ENCODE measurements at regions not wholly inside any gene's neighbourhood (a gene's known extent, or its start where the extent isn't known, plus 50 kb on each side); places are given as distances from the start of the nearest gene placed in this dataset.
"Not testable (repeated sequence)": the region's sequence is repeated elsewhere in the genome, so short reads cannot be mapped to it uniquely, and the experiment has no call there.

- not testable (repeated sequence) for DNase-seq
Measured at GRCh38 chr1:116298213-116298579, 74.8 kb upstream of the ATP1A1 start.

- DNase-seq: no peak
Measured at GRCh38 chr1:116298746-116299145, 74.3 kb upstream of the ATP1A1 start.

- DNase-seq: no peak
Measured at GRCh38 chr1:116299248-116299647, 73.8 kb upstream of the ATP1A1 start.

GRCh38 chr1:116302281-116302680, 70.8 kb upstream of the ATP1A1 start:
- DNase-seq: no peak

DNA sequence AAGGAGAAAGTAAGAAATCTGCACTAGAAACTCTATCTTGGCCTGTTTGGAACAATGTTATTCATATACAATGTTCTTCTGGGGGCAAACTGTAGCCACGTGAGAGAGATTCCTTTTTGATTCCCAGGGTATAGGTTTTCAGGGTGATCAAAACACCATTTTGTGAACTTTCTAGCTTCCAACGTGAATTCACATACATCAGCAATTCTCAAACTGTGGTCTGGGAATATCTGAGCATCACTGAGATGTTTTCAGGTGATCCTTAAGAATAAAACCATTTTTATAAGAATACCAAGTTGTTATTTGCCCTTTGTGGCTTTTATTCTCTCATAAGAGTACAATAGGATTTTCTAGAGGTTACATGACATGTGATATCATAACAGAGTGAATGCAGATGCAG, 66.9 kb upstream of the ATP1A1 start:
- no peak for DNase-seq

DNA sequence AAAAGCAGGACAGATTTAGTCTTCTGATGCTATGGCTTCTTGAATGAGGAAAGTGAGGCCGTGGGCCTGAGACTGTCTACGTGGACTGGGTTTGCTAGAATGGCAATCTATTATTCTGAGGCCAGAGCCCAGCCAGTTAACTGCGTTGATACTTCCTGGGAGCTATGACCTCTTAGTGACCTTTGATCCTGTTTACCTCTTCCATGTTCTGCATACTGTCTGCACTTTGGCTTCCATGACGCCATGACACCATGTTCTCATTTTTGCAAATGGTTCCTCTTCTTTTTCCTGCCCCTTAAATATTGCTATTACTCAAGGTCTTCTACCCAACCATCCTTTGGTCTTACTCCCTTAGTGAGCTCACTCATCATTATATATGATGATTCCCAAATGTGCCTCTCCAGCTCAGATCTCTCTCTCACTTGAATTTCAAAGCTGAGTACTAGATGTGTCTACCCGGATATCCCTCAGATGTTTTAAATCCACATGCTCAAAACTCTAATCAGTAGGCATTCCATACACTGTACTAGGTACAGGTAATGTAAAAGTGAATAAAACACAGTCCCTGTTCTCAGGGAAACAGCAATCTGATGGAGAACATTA, 66.1 kb upstream of the ATP1A1 start:
- DNase-seq: no peak

DNA sequence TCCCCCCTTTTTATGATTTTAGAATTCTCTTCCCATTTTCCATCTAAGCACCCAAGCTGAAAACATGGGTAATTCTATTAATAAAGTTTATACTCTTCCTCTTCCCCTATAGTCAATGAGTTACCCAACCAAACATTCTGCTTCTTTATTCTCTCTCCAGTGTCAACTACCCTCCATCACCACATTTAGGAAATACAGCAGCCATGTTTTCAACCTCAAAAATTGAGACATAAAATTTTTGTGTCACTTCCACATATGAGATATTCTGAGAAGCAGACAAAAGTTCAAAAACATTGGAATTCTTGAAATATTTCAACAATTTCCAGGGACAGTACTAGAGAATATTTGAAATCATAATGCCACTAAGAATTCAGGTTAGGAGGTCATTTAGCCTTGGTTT, 64.8 kb upstream of the ATP1A1 start:
- no peak for DNase-seq

DNA sequence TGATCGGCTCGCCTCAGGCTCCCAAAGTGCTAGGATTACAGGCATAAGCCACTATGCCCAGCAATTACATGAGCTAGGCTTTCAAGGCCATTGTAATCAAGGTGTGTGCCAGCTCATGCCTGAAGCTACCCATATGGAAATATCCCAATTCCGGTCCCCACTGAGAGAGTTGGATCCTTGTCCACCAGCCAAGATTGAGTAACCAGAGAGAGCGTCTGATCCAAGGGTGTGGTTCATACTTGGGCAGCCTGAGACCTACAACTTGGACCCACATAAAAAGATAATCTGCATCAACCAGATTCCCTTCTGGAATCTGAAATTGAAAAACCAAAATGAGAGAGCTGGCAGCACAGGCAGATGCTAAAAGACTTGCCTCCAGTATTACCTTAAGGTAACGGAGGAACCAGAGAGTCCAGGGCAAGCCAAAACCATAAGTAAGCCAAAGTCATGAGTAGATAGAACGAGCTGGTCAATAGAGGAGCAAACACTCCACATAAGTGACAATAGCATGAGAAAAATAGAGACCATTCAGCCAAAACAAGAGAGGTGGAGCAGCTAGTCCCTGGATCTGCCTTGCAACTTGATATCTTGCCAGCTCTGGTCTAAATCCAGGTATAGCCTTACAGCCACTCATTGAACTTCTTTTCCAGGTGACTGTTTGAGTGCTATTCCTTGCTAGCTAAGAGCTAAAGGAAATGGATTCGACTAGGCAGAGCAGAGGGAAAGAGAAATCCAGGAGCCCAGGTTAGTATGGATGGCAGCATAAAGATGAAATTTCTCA, 63.8 kb upstream of the ATP1A1 start:
- no peak for DNase-seq

GRCh38 chr1:116310180-116310579, 62.9 kb upstream of the ATP1A1 start:
- DNase-seq: no peak

GRCh38 chr1:116311193-116311592, 61.9 kb upstream of the ATP1A1 start:
- DNase-seq: no peak

- DNase-seq: no peak
Measured at GRCh38 chr1:116311756-116312680, 61.0 kb upstream of the ATP1A1 start.

DNA sequence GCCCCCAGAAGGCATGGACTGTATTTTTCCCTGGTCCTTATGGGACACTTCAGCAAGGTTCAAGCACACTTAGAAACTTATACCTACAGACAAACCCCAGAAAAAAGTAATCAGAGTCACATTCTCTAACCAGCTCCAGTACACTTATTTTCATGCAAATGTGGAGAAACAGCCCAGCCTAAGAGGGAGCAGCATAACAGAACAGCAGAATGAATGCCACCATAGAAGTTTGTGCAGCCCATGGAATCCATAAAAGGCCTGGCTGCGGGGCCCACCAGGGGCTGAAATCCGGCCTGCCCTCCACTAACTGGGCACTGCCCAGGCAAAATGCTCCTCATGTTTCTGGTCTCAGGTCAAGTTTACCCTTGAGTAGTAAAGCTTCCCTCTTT, 60.4 kb upstream of the ATP1A1 start:
- DNase-seq: no peak

DNA sequence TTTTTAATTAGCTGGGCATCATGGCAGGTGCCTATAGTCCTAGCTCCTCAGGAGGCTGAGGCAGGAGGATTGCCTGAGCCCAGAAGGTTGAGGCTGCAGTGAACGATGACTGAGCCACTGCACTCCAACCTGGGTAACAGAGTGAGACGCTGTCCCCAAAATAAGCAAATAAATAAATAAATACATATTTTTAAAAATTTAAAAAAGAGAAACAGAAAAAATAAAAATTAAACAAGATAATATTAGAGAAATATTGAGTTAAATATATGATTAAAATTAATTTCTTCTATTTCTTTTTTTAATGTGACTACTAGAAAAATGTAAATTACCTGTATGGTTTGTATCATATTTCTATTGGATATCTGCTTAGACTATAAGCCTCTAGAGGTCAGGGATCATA, 59.3 kb upstream of the ATP1A1 start:
- no peak for DNase-seq

- DNase-seq: no peak
Measured at GRCh38 chr1:116314305-116314919, 58.6 kb upstream of the ATP1A1 start.

GRCh38 chr1:116316373-116316772, 56.7 kb upstream of the ATP1A1 start:
- no peak for DNase-seq

DNA sequence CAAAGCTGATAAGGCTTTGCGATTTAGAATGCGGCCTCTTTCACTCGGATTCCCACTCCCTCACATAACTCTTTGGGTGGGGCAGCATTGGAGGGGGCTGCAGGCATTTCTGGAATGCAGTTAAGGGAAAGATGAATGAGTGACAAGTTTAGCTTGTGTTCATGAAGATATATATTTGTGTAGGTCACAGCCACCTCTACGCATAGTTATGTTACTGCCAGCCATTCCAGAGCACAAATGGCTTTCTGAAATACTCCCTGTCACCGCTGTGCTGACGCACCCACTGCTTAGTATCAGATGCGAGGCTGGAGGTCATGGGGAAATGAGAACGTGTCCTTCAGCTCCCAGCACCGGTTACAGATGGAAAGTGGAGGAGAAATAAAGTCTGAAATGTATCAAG, 54.1 kb upstream of the ATP1A1 start:
- no peak for DNase-seq

GRCh38 chr1:116320874-116321273, 52.2 kb upstream of the ATP1A1 start:
- DNase-seq: no peak

GRCh38 chr1:116321766-116322175, 51.3 kb upstream of the ATP1A1 start:
- DNase-seq: no peak

GRCh38 chr1:116322752-116323405, 50.2 kb upstream of the ATP1A1 start:
- no peak for DNase-seq

Measured in skin of body (tissue), 1 donor.